ENCODE measurements at regions not wholly inside any gene's neighbourhood (a gene's known extent, or its start where the extent isn't known, plus 50 kb on each side); places are given as distances from the start of the nearest gene placed in this dataset.
"Not testable (repeated sequence)": the region's sequence is repeated elsewhere in the genome, so short reads cannot be mapped to it uniquely, and the experiment has no call there.

GRCh38 chr9:86481466-86481865 is 127.3 kb upstream of the TUT7 start:
- Histone ChIP-seq H3K27ac (ENCODE audit: extremely low read length, insufficient read depth, low read length) (no peak overlapping the region), H3K4me2 (ENCODE audit: low read depth, low read length) (no peak overlapping the region), H3K36me3 (replicated peaks in 1 of 2; ENCODE audit: control insufficient read depth in 1 of 2, insufficient read depth in 2 of 2, low read length in 2 of 2) (no peaks in the 10 kb centered on the region), H2AFZ (ENCODE audit: low read length) (no peak overlapping the region), H3K9ac (ENCODE audit: insufficient read depth, low read depth, low read length) (no peak overlapping the region), H4K20me1 (ENCODE audit: insufficient read depth, low read length) (no peaks in the 10 kb centered on the region), H3K4me1 (ENCODE audit: insufficient read depth, low read length) (no peaks in the 10 kb centered on the region), H3K79me2 (ENCODE audit: insufficient read depth, low read length) (no peaks in the 10 kb centered on the region), H3K9me3 (ENCODE audit: low read length) (peaks cover 4% of the 10 kb centered on the region; the same call in 1 of the 2 replicates), H3K27me3 (ENCODE audit: control insufficient read depth in 1 of 2, insufficient read depth in 2 of 2, low read length in 2 of 2) (no peaks in the 10 kb centered on the region; a peak in 1 of 5 replicates), H3K4me3 (replicated peaks in 1 of 3; ENCODE audit: insufficient read depth in 1 of 3, low read depth in 2 of 3, low read length in 3 of 3) (no peak overlapping the region)
- ChIA-PET CTCF (ENCODE audit: low intra/inter-chr PET ratio, low total read pairs) (no interaction called here), POLR2A (no interaction called here)
- in situ Hi-C loops (cut with HindIII; ENCODE audit: extremely low pct_ligation_motif_present, low pct_unique_long_range_greater_than_20kb), result no loop called here
- no TSS peak for BruUV-seq (replicated peaks)
- FAIRE-seq (no peak), ATAC-seq (no peak), DNase-seq (ENCODE audit: low spot score) (no peak)
- TF ChIP-seq ZNF7 (CRISPR knock-in tag; IDR thresholded peaks at IDR 0.05) (no peak), ZNF780A (CRISPR knock-in tag; IDR thresholded peaks at IDR 0.05) (no peak), ZNF256 (CRISPR knock-in tag; conservative IDR thresholded peaks at IDR 0.05) (no peak), PHF5A (CRISPR knock-in tag; IDR thresholded peaks at IDR 0.05; ENCODE audit: low read depth, unreplicated experiment) (no peak), HOMEZ (CRISPR knock-in tag; IDR thresholded peaks at IDR 0.05; ENCODE audit: low read depth) (no peak), DMAP1 (CRISPR knock-in tag; IDR thresholded peaks at IDR 0.05) (no peak), MYPOP (CRISPR knock-in tag; IDR thresholded peaks at IDR 0.05) (no peak), ZNF781 (CRISPR knock-in tag; IDR thresholded peaks at IDR 0.05; ENCODE audit: borderline replicate concordance, not compliant biosample characterization) (no peak)
- intact Hi-C loops (cut with micrococcal nuclease; ENCODE audit: unreplicated experiment), result no loop called here
- WGBS (ENCODE audit: low lambda C conversion rate), result 44% methylated on average over 3 of the region's 3 CpGs

- H3K27ac ChIP-seq (ENCODE audit: extremely low read length, insufficient read depth, low read length); BruUV-seq (replicated peaks); POLR2A ChIA-PET; H3K36me3 ChIP-seq (replicated peaks in 1 of 2; ENCODE audit: control insufficient read depth in 1 of 2, insufficient read depth in 2 of 2, low read length in 2 of 2); H3K27me3 ChIP-seq (ENCODE audit: control insufficient read depth in 1 of 2, insufficient read depth in 2 of 2, low read length in 2 of 2); in situ Hi-C loops (cut with HindIII; ENCODE audit: extremely low pct_ligation_motif_present, low pct_unique_long_range_greater_than_20kb); H3K4me1 ChIP-seq (ENCODE audit: insufficient read depth, low read length); H3K4me3 ChIP-seq (replicated peaks in 1 of 3; ENCODE audit: insufficient read depth in 1 of 3, low read depth in 2 of 3, low read length in 3 of 3); CTCF ChIA-PET (ENCODE audit: low intra/inter-chr PET ratio, low total read pairs); ATAC-seq; H3K9ac ChIP-seq (ENCODE audit: insufficient read depth, low read depth, low read length); DNase-seq (ENCODE audit: low spot score); H4K20me1 ChIP-seq (ENCODE audit: insufficient read depth, low read length); FAIRE-seq; intact Hi-C loops (cut with micrococcal nuclease; ENCODE audit: unreplicated experiment); H2AFZ ChIP-seq (ENCODE audit: low read length); H3K9me3 ChIP-seq (ENCODE audit: low read length); H3K79me2 ChIP-seq (ENCODE audit: insufficient read depth, low read length); H3K4me2 ChIP-seq (ENCODE audit: low read depth, low read length): not testable (repeated sequence)
- 100% methylated on average over 1 of the region's 1 CpG for WGBS (ENCODE audit: low lambda C conversion rate)
Observed at GRCh38 chr9:86475255-86475654, 121.0 kb upstream of the TUT7 start.

Data from HepG2 (cell line).